Left lobe of liver (tissue), 2 donors: ENCODE measurements at regions not wholly inside any gene's neighbourhood (a gene's known extent, or its start where the extent isn't known, plus 50 kb on each side); places are given as distances from the start of the nearest gene placed in this dataset.
"Not testable (repeated sequence)": the region's sequence is repeated elsewhere in the genome, so short reads cannot be mapped to it uniquely, and the experiment has no call there.

Experiments
- ATAC-seq: fragments of 200-7000 bp; cut with Tn5 transposase; one replicate; pipeline ENCODE4 v1.9.1; 2020; ENCODE audit warnings: mild to moderate bottlenecking, moderate library complexity
- DNase-seq: peaks from one replicate; pipeline ENCODE4 v3.0.0-alpha.2; 2020; ENCODE audit warnings: low spot score
- donor health status: DM: no; HTN: no; CAD: no; lungs with moderate emphysema.
- donor health status: DM: no; HTN: yes; CAD: no.

DNA sequence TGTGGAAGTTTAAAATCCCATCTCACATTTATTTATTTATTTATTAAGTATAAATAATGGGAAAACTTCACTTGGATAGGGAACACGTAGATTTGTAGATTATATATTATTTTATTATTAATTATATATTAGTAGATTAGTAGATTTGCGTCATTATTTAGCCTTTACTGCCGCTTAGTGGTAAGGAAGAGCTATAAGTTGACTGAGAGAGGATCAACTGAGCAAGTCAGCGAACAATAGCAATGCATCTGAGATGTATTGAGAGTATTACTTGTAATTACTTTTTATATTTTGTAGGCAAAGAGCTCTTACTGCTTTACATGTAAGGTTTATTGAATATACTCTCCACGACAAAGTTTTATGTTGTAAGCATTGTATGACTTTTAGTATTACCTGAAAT lies 244.5 kb upstream of the ANKRD30A start:
- DNase-seq (no peak), ATAC-seq (no peak)

- ATAC-seq (no peak), DNase-seq (no peak)
Observed at GRCh38 chr10:36872702-36873393, 252.6 kb upstream of the ANKRD30A start.

GRCh38 chr10:36840788-36841187 lies 284.6 kb upstream of the ANKRD30A start:
- no peak for ATAC-seq

DNA sequence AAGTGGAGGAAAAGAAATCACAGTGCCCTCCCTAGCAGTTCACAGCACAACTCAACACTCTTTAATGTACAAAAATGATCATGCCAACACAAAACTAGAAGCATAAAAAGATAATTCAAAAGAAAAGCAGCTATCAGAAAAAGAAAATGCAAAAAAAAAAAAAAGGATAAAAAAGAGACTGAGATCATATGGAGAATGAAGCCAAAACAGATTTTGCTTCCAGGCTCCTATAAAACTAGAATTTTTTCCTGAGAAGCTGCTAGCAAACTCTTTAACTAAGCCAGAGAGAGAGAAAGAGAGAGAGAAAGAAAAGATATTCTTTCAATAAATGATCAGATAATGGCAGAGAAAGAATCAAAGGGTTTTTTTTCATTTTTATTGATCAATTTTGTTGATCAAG lies 288.0 kb upstream of the ANKRD30A start:
- ATAC-seq (no peak), DNase-seq (no peak)

More at GRCh38 chr10:36840788-36841187, 284.6 kb upstream of the ANKRD30A start:
- no peak for DNase-seq

- ATAC-seq = no peak
Observed at GRCh38 chr10:36819781-36820180, 305.6 kb upstream of the ANKRD30A start.

GRCh38 chr10:36817898-36818297 lies 307.5 kb upstream of the ANKRD30A start:
- ATAC-seq = no peak
- no peak for DNase-seq

More at GRCh38 chr10:36819781-36820180, 305.6 kb upstream of the ANKRD30A start:
- DNase-seq = no peak

- ATAC-seq = no peak
Observed at GRCh38 chr10:36808625-36809362, 316.6 kb upstream of the ANKRD30A start.

GRCh38 chr10:36803229-36803628 lies 322.2 kb upstream of the ANKRD30A start:
- DNase-seq (no peak), ATAC-seq (no peak)

More at GRCh38 chr10:36808625-36809362, 316.6 kb upstream of the ANKRD30A start:
- no peak for DNase-seq

DNA sequence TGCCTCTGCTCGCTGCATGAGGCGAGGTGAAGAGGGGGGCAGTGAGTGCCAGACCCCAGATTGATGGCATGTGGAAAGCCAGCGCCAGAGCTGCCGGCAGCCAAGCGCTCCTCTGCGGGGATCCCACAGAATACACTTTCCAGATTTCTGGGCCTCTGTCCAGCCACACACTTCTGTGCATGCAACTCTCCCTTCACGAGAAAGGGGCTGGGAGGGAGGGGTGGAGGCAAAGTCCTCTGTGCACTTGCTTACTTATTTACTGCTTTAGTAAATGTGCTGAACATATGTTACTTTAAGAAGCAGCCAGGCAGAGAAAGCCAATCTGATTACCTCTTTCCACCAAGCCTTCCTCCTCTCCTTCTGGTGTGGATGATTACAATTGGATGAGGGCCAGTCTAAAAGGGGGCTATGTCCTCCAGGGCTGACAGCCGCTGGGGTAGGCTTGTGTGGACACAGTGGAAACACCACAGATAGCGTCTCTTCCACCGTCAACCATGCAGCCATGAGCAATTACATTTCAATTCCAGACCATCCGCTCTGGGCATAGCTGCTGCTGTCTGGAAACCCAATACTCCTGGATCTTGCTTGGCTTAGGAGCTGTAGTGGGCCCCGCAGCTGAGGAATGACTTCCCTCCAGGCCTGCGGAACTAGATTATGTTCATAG lies 322.8 kb upstream of the ANKRD30A start:
- ATAC-seq = no peak
- DNase-seq = no peak

GRCh38 chr10:36801660-36802059 lies 323.7 kb upstream of the ANKRD30A start:
- DNase-seq = no peak
- ATAC-seq = no peak

DNA sequence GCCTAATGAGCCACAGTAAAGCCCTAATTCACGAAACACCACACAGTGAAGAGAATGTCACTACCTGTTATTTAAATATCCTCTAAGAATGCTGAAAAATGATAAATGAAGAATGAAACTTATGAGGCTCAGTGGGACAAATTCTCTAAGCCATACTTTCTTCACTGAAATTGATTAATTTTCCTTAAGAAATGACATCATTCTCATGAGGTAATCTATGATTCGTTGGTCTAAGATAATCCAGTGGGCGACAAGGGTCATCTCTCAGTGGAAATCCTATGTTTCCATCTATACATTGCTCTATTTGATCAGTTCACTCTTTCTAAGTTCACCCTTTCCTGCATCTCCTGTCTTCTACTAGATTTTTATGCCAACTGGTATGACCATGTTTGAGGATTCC lies 330.4 kb upstream of the ANKRD30A start:
- ATAC-seq = no peak
- no peak for DNase-seq

DNA sequence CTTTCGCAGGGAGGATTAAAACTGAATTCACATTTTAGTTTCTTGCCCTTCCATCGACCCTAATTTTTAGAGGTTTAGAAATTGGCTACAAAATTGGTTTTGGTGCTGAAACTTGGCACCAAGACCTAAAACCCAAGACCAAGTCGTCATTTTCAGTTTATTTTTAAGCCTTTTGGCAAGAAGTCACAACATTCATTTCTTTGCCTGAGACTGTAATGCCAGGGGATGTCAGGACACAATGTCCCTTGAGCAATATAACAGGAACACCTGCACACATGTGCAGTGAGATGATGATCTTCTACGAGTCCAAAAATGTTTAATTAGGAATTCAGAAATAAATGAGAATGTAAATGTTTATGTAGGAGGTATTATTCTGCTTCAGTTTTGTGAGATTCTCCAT lies 335.4 kb upstream of the ANKRD30A start:
- DNase-seq (no peak), ATAC-seq (no peak)

DNA sequence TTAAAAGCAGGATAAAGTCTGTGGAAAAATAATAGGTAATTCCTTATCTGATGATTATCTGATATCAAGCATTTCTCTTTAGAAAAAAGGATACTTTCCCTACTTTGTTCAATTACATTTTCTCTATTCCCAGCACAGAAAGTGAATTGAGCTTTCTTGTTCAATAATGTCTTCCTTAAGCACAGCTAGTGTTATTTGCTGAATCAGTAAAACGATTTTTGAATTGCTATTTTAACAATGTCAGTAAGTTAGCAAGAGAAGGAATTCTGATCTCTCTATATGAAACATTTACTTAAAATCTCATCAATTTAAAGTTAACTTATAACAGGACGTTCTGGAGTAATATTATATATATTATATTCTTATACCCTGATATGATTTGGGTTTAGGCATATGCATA lies 337.2 kb upstream of the ANKRD30A start:
- DNase-seq (no peak), ATAC-seq (no peak)

GRCh38 chr10:36783400-36783799 lies 342.0 kb upstream of the ANKRD30A start:
- no peak for DNase-seq
- ATAC-seq = no peak

DNA sequence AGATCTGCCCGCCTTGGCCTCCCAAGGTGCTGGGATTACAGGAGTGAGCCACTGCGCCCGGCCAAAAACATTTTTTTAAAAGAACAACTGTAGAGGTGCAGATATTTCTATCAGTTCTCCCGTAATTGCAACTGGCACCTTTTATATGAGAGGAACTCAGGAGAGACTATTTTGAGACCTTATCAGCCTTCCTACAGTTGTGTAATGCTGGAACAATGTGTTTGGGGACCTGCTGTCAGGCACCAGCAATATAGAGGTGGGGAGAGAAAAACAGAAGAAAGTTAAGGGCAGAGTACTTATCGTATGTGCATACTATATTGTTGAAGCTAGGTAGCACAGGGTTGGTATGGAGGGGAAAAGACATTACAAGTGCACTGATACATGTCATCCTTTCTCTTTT lies 343.8 kb upstream of the ANKRD30A start:
- DNase-seq (no peak), ATAC-seq (no peak)

DNA sequence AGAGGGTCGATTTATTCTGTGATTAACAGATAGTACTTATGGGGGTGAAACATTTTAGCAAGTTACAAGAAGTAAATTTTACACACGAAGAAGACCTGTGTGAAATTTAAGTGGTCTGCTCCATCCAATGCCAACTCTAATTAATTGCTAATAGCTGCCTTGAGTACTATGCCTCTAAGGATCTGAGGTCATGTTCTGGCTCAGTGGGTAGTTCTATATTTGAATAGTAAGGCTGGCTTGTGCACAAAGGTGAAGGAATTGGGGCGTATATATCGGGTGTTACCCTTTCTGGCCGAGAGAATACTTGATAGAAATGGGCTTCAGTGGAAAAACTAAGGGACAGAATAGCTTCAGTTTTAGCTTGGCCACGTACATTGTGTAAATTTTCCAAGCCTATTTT lies 345.2 kb upstream of the ANKRD30A start:
- DNase-seq (no peak), ATAC-seq (no peak)

DNA sequence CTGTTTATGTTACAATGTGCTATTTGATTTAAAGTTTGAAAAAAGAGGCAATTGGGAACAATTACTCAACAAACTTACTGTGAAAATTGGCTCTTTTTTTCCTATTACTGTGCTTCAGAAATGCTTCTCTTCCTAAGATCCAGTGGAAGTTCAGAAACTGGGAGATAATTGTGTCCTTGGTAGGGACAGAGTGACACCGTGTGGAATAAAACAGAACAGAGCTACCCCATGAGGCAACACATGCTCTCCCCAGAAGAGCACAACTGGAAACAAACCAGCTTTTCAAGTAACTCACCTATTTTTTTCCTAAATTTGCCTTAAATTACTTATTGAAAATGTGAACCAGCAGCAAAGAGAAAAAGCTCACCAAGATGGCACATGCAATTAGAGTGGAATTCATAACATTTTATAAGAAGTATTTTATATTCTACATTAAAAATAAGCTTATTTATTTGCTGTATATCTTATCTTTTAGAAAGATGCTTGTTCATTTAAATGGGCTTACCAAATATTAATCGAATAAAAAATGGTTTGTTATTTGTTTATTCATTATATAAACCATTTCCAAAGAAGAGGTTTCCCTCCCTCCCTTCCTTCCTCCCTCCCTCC lies 346.1 kb upstream of the ANKRD30A start:
- DNase-seq = no peak
- peak; percentile 83 for ATAC-seq

GRCh38 chr10:36778651-36779050 lies 346.7 kb upstream of the ANKRD30A start:
- ATAC-seq (no peak), DNase-seq (no peak)

DNA sequence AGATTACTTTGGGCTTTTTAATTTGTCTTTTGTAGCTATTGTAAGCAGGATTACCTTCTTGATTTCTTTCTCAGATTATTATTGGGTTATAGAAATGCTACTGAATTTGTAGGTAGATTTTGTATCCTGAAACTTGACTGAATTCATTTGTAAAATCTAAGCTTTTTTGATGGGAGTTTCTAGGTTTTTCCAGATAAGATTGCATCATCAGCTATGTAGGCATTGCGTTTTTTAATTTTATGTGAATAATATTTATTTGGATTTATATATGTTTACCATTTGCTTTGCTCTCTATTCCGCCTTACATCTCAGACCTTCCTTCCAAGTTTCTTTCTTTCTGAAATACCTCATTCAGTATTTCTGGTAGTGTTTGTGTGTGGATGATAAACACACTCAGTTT lies 351.7 kb upstream of the ANKRD30A start:
- no peak for ATAC-seq

GRCh38 chr10:36771725-36772124 lies 353.7 kb upstream of the ANKRD30A start:
- no peak for ATAC-seq
- DNase-seq = no peak

More for the DNA sequence above, 351.7 kb upstream of the ANKRD30A start:
- DNase-seq = no peak

- not testable (repeated sequence) for ATAC-seq, DNase-seq
Observed at GRCh38 chr10:36769741-36770140, 355.7 kb upstream of the ANKRD30A start.
